Heart left ventricle (tissue), 13 donors: ENCODE measurements at regions not wholly inside any gene's neighbourhood (a gene's known extent, or its start where the extent isn't known, plus 50 kb on each side); places are given as distances from the start of the nearest gene placed in this dataset.

Experiments used
- CTCF ChIP-seq, 12 donors: fragments of 200-600 bp; sonication (generic) in 4 of 12; IDR thresholded peaks; one replicate each; pipeline versions ENCODE4 v1.5.0 to v1.8.0; 2018 to 2022; ENCODE audit warnings: antibody characterized with exemption in 12 of 12, mild to moderate bottlenecking in 5 of 12
- POLR2A ChIP-seq, 2 donors: fragments of 450-650 bp; IDR thresholded peaks; one replicate each; pipeline ENCODE4 v1.6.1; 2017; ENCODE audit warnings: antibody characterized with exemption in 2 of 2, mild to moderate bottlenecking in 2 of 2, moderate library complexity in 2 of 2
- donor health status: ischemic (EF 13 %, LVEDD 7.1; RV severe dilation, severe dysfunction).
- donor health status: DM: no; HTN: yes; CAD: no.
- donor health status: DM: no; HTN: no; CAD: no.
- donor health status: ischemic (EF 25% LVEDD 6.9; RV normal size, moderate dysfunction).
- donor health status: ischemic (EF 25% LVEDD 5.7; RV mildly dilated, moderate dysfunction).
- donor health status: ischemic (EF 35%, LVEDD 5.7; RV mildly dilated, moderate dysfunction).
- donor health status: nonischemic (EF 11% LVEDD 7.7; RV severe dilation, severe dysfunction).
- donor health status: DM: yes; HTN: yes; CAD: no.
- donor health status: PGD.
- donor health status: ischemic (EF 29% LVEDD 5.4; RV normal size, mild dysfunction).
- donor health status: nonischemic (EF 23%, LVEDD 6.1; RV moderate dilation, normal function).

- TF ChIP-seq POLR2A (IDR thresholded peaks at IDR 0.05) (no peak), CTCF (IDR thresholded peaks at IDR 0.05) (no peak)
Observed at GRCh38 chr12:43293396-43293795, 258.6 kb downstream of the ADAMTS20 start.
